HCT116 (cell line): ENCODE measurements at regions not wholly inside any gene's neighbourhood (a gene's known extent, or its start where the extent isn't known, plus 50 kb on each side); places are given as distances from the start of the nearest gene placed in this dataset.
A peak's percentile ranks its signal among the peaks of the same experiment; 100 is the strongest.

ENCODE experiments used
- ATAC-seq: fragments of 200-7000 bp; cut with Tn5 transposase; 2 replicates; pipeline ENCODE4 v1.9.1; 2020; ENCODE audit warnings: mild to moderate bottlenecking, moderate library complexity
- BruUV-seq: library from RNA; stranded (reverse); fragments of 400-500 nt; replicated peaks from 2 replicates; lab custom pipeline; 2021; lab: Mats Ljungman, UMichigan
- CTCF ChIA-PET: fragments of 300-600 bp; sonication (Branson Sonifier 250); formaldehyde crosslinking; loops from one replicate; lab custom pipeline; 2021; ENCODE audit warnings: antibody characterized with exemption; lab: Charles Lee
- POLR2A ChIA-PET: fragments of 300-600, 350-600 bp; sonication (Branson Sonifier 250); formaldehyde crosslinking; loops from one replicate; lab custom pipeline; 2021; ENCODE audit warnings: antibody characterized with exemption; lab: Charles Lee
- RAD21 ChIA-PET, 2 experiments: fragments of 300-600 bp; sonication (Branson Sonifier 250); formaldehyde crosslinking; loops; one replicate each; lab custom pipeline; 2023; ENCODE audit warnings: low total read pairs in 2 of 2; ENCODE audit not compliant: uncharacterized antibody in 2 of 2, unreplicated experiment in 2 of 2, low non-redundant PET in 1 of 2; lab: Charles Lee
- DNase-seq: peaks from one replicate; pipeline ENCODE4 v3.0.0-alpha.2; 2010; ENCODE audit warnings: low read depth, low spot score
- H2AFZ ChIP-seq: fragments of 200-600 bp; shearing (Covaris generic), sonication (generic); 2 replicates; pipeline ENCODE4 v1.6.1; 2017; ENCODE audit warnings: low read depth, mixed run types, mixed read lengths, antibody characterized with exemption, low read length; ENCODE audit not compliant: poor library complexity, severe bottlenecking
- H3K27ac ChIP-seq: 2 replicates; pipeline ENCODE4 v1.5.1; 2012; ENCODE audit warnings: low read depth, low read length
- H3K27me3 ChIP-seq: fragments of 200-600 bp; sonication (generic); 2 replicates; pipeline ENCODE4 v1.6.1; 2016; ENCODE audit warnings: mixed run types, low read length, mixed read lengths; ENCODE audit not compliant: insufficient read depth
- H3K36me3 ChIP-seq, 2 experiments: fragments of 200-500 bp in 1 of 2; fragments of 200-600 bp in 1 of 2; sonication (Bioruptor generic) in 1 of 2; sonication (generic) in 1 of 2; 2 replicates each; pipeline versions ENCODE4 v1.5.1 to v1.6.1; 2014 to 2016; ENCODE audit warnings: low read length in 2 of 2, inconsistent platforms in 1 of 2, mixed read lengths in 1 of 2, mixed run types in 1 of 2; ENCODE audit not compliant: insufficient read depth in 2 of 2, control insufficient read depth in 1 of 2
- H3K4me1 ChIP-seq, 2 experiments: fragments of 200-600 bp in 1 of 2; sonication (generic) in 1 of 2; 2 replicates each; pipeline versions ENCODE4 v1.5.1 to v1.6.1; 2012 to 2017; ENCODE audit warnings: low read length in 2 of 2, inconsistent platforms in 1 of 2, mild to moderate bottlenecking in 1 of 2, mixed read lengths in 1 of 2, mixed run types in 1 of 2, moderate library complexity in 1 of 2; ENCODE audit not compliant: insufficient read depth in 2 of 2, control insufficient read depth in 1 of 2
- H3K4me2 ChIP-seq: fragments of 200-600 bp; sonication (generic); 2 replicates; pipeline ENCODE4 v1.6.1; 2017; ENCODE audit warnings: mixed run types, low read length, mixed read lengths
- H3K4me3 ChIP-seq, 2 experiments: fragments of 200-600 bp in 1 of 2; sonication (generic) in 1 of 2; replicated peaks in 1 of 2; 2 replicates each; pipeline ENCODE4 v1.5.1; 2011 to 2016; ENCODE audit warnings: low read length in 2 of 2, control low read depth in 1 of 2, low read depth in 1 of 2, mild to moderate bottlenecking in 1 of 2, mixed read lengths in 1 of 2, mixed run types in 1 of 2
- H3K79me2 ChIP-seq: fragments of 200-600 bp; sonication (generic); 2 replicates; pipeline ENCODE4 v1.6.1; 2017; ENCODE audit warnings: mild to moderate bottlenecking, mixed run types, low read length, moderate library complexity, mixed read lengths; ENCODE audit not compliant: insufficient read depth
- H3K9ac ChIP-seq: fragments of 200-600 bp; sonication (generic); 2 replicates; pipeline ENCODE4 v1.6.1; 2016; ENCODE audit warnings: low read length, mixed read lengths
- H3K9me2 ChIP-seq: fragments of 200-600 bp; sonication (generic), shearing (Covaris generic); 2 replicates; pipeline ENCODE4 v1.6.1; 2017; ENCODE audit warnings: mixed run types, mild to moderate bottlenecking, moderate library complexity; ENCODE audit not compliant: insufficient read depth
- H3K9me3 ChIP-seq, 2 experiments: fragments of 200-500 bp in 1 of 2; fragments of 200-600 bp in 1 of 2; sonication (Bioruptor generic) in 1 of 2; sonication (generic) in 1 of 2; 2 replicates each; pipeline ENCODE4 v1.6.1; 2014 to 2017; ENCODE audit warnings: low read length in 2 of 2, mixed read lengths in 2 of 2, inconsistent platforms in 1 of 2, low read depth in 1 of 2, mild to moderate bottlenecking in 1 of 2, mixed run types in 1 of 2, moderate library complexity in 1 of 2; ENCODE audit not compliant: control insufficient read depth in 1 of 2, insufficient read depth in 1 of 2
- H4K20me1 ChIP-seq: fragments of 200-600 bp; sonication (generic), shearing (Covaris generic); 2 replicates; pipeline ENCODE4 v1.6.1; 2017; ENCODE audit warnings: mixed run types, mild to moderate bottlenecking, moderate library complexity; ENCODE audit not compliant: insufficient read depth
- CBX3 ChIP-seq: IDR thresholded peaks from 2 replicates; pipeline ENCODE4 v1.6.1; 2012; ENCODE audit warnings: low read depth
- CTCF ChIP-seq, 3 experiments: fragments of 200-600 bp in 1 of 3; sonication (generic) in 1 of 3; IDR thresholded peaks in 2 of 3; conservative IDR thresholded peaks in 1 of 3; 2 replicates each; pipeline ENCODE4 v1.5.1; 2012 to 2017; ENCODE audit warnings: low read depth in 2 of 3, low read length in 2 of 3, antibody characterized with exemption in 1 of 3, borderline replicate concordance in 1 of 3, control low read depth in 1 of 3, mild to moderate bottlenecking in 1 of 3, mixed read lengths in 1 of 3, mixed run types in 1 of 3, moderate library complexity in 1 of 3; ENCODE audit not compliant: insufficient read depth in 1 of 3
- EGR1 ChIP-seq: IDR thresholded peaks from 2 replicates; pipeline ENCODE4 v1.6.1; 2012; ENCODE audit warnings: low read depth
- ELF1 ChIP-seq: IDR thresholded peaks from 2 replicates; pipeline ENCODE4 v1.6.1; 2012; ENCODE audit warnings: low read depth, borderline replicate concordance
- JUND ChIP-seq: IDR thresholded peaks from 2 replicates; pipeline ENCODE4 v1.6.1; 2012
- POLR2A ChIP-seq: IDR thresholded peaks from 2 replicates; pipeline ENCODE4 v1.7.0; 2011; ENCODE audit warnings: borderline replicate concordance; ENCODE audit not compliant: insufficient read depth, insufficient read length; ENCODE audit errors: extremely low read depth
- POLR2AphosphoS5 ChIP-seq: IDR thresholded peaks from 2 replicates; pipeline ENCODE4 v1.6.1; 2011; ENCODE audit warnings: mild to moderate bottlenecking, low read depth, low read length, moderate library complexity
- SRF ChIP-seq: IDR thresholded peaks from 2 replicates; pipeline ENCODE4 v1.6.1; 2012; ENCODE audit warnings: low read depth
- TCF7L2 ChIP-seq: IDR thresholded peaks from 2 replicates; pipeline ENCODE4 v1.7.0; 2011; ENCODE audit warnings: borderline replicate concordance, inconsistent platforms; ENCODE audit not compliant: insufficient read depth, insufficient read length; ENCODE audit errors: extremely low read depth
- intact Hi-C: fragments of 100-400 bp; cut with micrococcal nuclease; formaldehyde crosslinking; loops from 2 replicates; pipeline ENCODE4 v1.10.0; 2022
- TF ChIP-seq, protein P1 (sequence below): IDR thresholded peaks from 2 replicates; pipeline ENCODE4 v1.6.1; 2011; ENCODE audit warnings: mild to moderate bottlenecking, low read length, moderate library complexity; ENCODE audit not compliant: insufficient replicate concordance; ENCODE audit errors: extremely low read depth
- TF ChIP-seq, protein P2 (sequence below): IDR thresholded peaks from 2 replicates; pipeline ENCODE4 v1.6.1; 2012
- TF ChIP-seq, protein P3 (sequence below): IDR thresholded peaks from 2 replicates; pipeline ENCODE4 v1.6.1; 2012; ENCODE audit warnings: low read depth

DNA sequence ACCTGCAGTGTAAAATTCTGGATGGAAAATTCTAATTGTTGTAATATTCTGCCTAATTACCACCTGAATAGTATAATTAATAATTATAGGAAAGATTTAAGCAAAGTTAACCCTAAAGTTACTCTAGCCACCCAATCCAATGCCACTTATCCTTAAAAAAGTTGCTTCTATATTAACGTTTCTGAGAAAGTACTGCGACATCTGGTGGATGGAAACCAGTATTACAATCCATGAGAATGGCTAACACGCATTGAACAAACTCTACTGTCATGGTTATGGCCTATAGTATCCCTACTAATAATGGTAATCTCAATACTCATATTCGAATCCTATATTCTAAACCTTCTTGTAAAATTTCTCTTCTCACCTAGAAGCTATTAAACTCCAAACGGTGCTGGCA lies 1551.8 kb downstream of the SLITRK1 start:
- Histone ChIP-seq H3K9me2 (no peaks in the 10 kb centered on the region), H3K79me2 (no peaks in the 10 kb centered on the region), H3K36me3 (no peaks in the 10 kb centered on the region), H3K4me2 (no peak overlapping the region), H3K9me3 (peaks cover 0 to 3% of the 10 kb centered on the region in 2 experiments; a peak in 2 of 4 replicates), H2AFZ (no peak overlapping the region), H3K9ac (no peak overlapping the region), H3K4me1 (no peaks in the 10 kb centered on the region), H3K27me3 (no peaks in the 10 kb centered on the region), H3K27ac (no peak overlapping the region), H3K4me3 (no peak overlapping the region), H4K20me1 (no peaks in the 10 kb centered on the region)
- DNase-seq (no peak), ATAC-seq (no peak)
- no TSS peak for BruUV-seq
- peak in 2 of 3 experiments; percentile 29 to 50; a peak in 2 of 6 replicates for TF ChIP-seq CTCF (IDR thresholded peaks at IDR 0.05 in 2 of 3, conservative IDR thresholded peaks at IDR 0.05 in 1 of 3; ENCODE audit: borderline replicate concordance in 1 of 3, insufficient read depth in 1 of 3, low read depth in 2 of 3, low read length in 2 of 3)
- TF ChIP-seq POLR2A = no peak
- intact Hi-C loops = no loop called here
- ChIA-PET RAD21 (no interaction called here), POLR2A (no interaction called here), CTCF (no interaction called here)

DNA sequence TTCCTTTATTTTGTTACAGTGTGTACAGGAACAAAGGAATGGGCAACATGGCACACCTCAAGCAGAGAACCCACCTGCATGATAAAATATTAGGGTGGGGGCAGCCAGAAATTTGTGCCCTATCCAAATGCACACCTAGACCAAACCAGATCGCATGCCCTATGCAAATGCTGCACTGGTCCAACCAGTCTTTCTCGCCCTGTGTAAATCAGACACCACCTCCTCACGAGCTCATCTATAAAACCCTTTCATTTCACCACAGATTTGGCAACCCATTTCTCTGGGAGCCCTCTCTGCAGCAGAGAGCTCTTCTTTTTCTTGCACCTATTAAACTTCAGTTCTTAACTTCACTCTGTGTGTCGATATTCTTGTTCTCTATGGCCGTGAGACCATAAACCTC lies 1559.2 kb downstream of the SLITRK1 start:
- no peaks in the 10 kb centered on the region for H3K36me3 ChIP-seq
- H3K4me3 ChIP-seq = no peak overlapping the region
- BruUV-seq = no TSS peak
- H2AFZ ChIP-seq = no peak overlapping the region
- ChIA-PET CTCF (no interaction called here), RAD21 (no interaction called here), POLR2A (no interaction called here)
- H3K27me3 ChIP-seq = no peaks in the 10 kb centered on the region
- no peak overlapping the region for H3K9ac ChIP-seq
- no peaks in the 10 kb centered on the region for H3K9me2 ChIP-seq
- DNase-seq = no peak
- H3K79me2 ChIP-seq = no peaks in the 10 kb centered on the region
- H3K27ac ChIP-seq = no peak overlapping the region
- intact Hi-C loops = no loop called here
- no peak for ATAC-seq
- H3K4me1 ChIP-seq = no peaks in the 10 kb centered on the region
- H3K9me3 ChIP-seq = no peaks in the 10 kb centered on the region
- H3K4me2 ChIP-seq = no peak overlapping the region
- no peaks in the 10 kb centered on the region for H4K20me1 ChIP-seq
- no peak for TF ChIP-seq POLR2AphosphoS5
- TF ChIP-seq TCF7L2 = no peak
- TF ChIP-seq JUND = no peak
- TF ChIP-seq, protein P1, sequence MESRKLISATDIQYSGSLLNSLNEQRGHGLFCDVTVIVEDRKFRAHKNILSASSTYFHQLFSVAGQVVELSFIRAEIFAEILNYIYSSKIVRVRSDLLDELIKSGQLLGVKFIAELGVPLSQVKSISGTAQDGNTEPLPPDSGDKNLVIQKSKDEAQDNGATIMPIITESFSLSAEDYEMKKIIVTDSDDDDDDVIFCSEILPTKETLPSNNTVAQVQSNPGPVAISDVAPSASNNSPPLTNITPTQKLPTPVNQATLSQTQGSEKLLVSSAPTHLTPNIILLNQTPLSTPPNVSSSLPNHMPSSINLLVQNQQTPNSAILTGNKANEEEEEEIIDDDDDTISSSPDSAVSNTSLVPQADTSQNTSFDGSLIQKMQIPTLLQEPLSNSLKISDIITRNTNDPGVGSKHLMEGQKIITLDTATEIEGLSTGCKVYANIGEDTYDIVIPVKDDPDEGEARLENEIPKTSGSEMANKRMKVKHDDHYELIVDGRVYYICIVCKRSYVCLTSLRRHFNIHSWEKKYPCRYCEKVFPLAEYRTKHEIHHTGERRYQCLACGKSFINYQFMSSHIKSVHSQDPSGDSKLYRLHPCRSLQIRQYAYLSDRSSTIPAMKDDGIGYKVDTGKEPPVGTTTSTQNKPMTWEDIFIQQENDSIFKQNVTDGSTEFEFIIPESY = no peak
- TF ChIP-seq SRF = no peak
- TF ChIP-seq, protein P2, sequence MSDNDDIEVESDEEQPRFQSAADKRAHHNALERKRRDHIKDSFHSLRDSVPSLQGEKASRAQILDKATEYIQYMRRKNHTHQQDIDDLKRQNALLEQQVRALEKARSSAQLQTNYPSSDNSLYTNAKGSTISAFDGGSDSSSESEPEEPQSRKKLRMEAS = no peak
- no peak for TF ChIP-seq EGR1
- no peak for TF ChIP-seq CBX3
- TF ChIP-seq ELF1 = no peak
- TF ChIP-seq, protein P3, sequence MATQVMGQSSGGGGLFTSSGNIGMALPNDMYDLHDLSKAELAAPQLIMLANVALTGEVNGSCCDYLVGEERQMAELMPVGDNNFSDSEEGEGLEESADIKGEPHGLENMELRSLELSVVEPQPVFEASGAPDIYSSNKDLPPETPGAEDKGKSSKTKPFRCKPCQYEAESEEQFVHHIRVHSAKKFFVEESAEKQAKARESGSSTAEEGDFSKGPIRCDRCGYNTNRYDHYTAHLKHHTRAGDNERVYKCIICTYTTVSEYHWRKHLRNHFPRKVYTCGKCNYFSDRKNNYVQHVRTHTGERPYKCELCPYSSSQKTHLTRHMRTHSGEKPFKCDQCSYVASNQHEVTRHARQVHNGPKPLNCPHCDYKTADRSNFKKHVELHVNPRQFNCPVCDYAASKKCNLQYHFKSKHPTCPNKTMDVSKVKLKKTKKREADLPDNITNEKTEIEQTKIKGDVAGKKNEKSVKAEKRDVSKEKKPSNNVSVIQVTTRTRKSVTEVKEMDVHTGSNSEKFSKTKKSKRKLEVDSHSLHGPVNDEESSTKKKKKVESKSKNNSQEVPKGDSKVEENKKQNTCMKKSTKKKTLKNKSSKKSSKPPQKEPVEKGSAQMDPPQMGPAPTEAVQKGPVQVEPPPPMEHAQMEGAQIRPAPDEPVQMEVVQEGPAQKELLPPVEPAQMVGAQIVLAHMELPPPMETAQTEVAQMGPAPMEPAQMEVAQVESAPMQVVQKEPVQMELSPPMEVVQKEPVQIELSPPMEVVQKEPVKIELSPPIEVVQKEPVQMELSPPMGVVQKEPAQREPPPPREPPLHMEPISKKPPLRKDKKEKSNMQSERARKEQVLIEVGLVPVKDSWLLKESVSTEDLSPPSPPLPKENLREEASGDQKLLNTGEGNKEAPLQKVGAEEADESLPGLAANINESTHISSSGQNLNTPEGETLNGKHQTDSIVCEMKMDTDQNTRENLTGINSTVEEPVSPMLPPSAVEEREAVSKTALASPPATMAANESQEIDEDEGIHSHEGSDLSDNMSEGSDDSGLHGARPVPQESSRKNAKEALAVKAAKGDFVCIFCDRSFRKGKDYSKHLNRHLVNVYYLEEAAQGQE = no peak
